Loucy (cell line): ENCODE measurements at regions not wholly inside any gene's neighbourhood (a gene's known extent, or its start where the extent isn't known, plus 50 kb on each side); places are given as distances from the start of the nearest gene placed in this dataset.

Source experiments
- H2AFZ ChIP-seq: fragments of 200-600 bp; sonication (generic); 2 replicates; pipeline ENCODE4 v1.6.0; 2016; ENCODE audit warnings: antibody characterized with exemption, mild to moderate bottlenecking, low read length, moderate library complexity
- H3F3A ChIP-seq: fragments of 200-600 bp; 2 replicates; pipeline ENCODE4 v1.6.0; 2016; ENCODE audit warnings: antibody characterized with exemption, low read depth, mild to moderate bottlenecking
- H3K27me3 ChIP-seq: fragments of 200-600 bp; sonication (generic); 2 replicates; pipeline ENCODE4 v1.6.1; 2014; ENCODE audit warnings: low read length, mild to moderate bottlenecking; ENCODE audit not compliant: insufficient read depth, poor library complexity, severe bottlenecking
- H3K36me3 ChIP-seq: fragments of 200-600 bp; sonication (generic); 2 replicates; pipeline ENCODE4 v1.6.1; 2016; ENCODE audit warnings: low read length; ENCODE audit not compliant: insufficient read depth
- H3K4me1 ChIP-seq: fragments of 200-600 bp; sonication (generic); 2 replicates; pipeline ENCODE4 v1.5.1; 2014; ENCODE audit warnings: low read length, mild to moderate bottlenecking; ENCODE audit not compliant: insufficient read depth, poor library complexity, severe bottlenecking
- H3K4me2 ChIP-seq: fragments of 200-600 bp; sonication (generic); 2 replicates; pipeline ENCODE4 v1.6.0; 2014; ENCODE audit warnings: antibody characterized with exemption, low read length, low read depth, mild to moderate bottlenecking; ENCODE audit not compliant: poor library complexity, severe bottlenecking
- H3K4me3 ChIP-seq: fragments of 200-600 bp; sonication (generic); 2 replicates; pipeline ENCODE4 v1.5.1; 2014; ENCODE audit warnings: low read length, mild to moderate bottlenecking, mixed read lengths; ENCODE audit not compliant: poor library complexity, severe bottlenecking
- H3K79me2 ChIP-seq: fragments of 200-600 bp; sonication (generic); 2 replicates; pipeline ENCODE4 v1.6.1; 2014; ENCODE audit warnings: low read length; ENCODE audit not compliant: insufficient read depth
- H3K9ac ChIP-seq: fragments of 200-600 bp; sonication (generic); 2 replicates; pipeline ENCODE4 v1.6.0; 2014; ENCODE audit warnings: mild to moderate bottlenecking, low read depth, low read length, moderate library complexity; ENCODE audit not compliant: poor library complexity, severe bottlenecking
- H3K9me2 ChIP-seq: fragments of 200-600 bp; sonication (generic); replicated peaks from 2 replicates; pipeline ENCODE4 v1.6.1; 2016; ENCODE audit warnings: low read depth, low read length, mixed read lengths
- H3K9me3 ChIP-seq: fragments of 200-600 bp; sonication (generic); 2 replicates; pipeline ENCODE4 v1.6.1; 2014; ENCODE audit warnings: mild to moderate bottlenecking, antibody characterized with exemption, low read length, low read depth; ENCODE audit not compliant: insufficient read depth
- H4K20me1 ChIP-seq: fragments of 200-600 bp; sonication (generic); 2 replicates; pipeline ENCODE4 v1.6.0; 2014; ENCODE audit warnings: antibody characterized with exemption, low read length, mild to moderate bottlenecking; ENCODE audit not compliant: insufficient read depth, poor library complexity, severe bottlenecking
- EZH2phosphoT487 ChIP-seq: fragments of 200-600 bp; IDR thresholded peaks from 2 replicates; pipeline ENCODE4 v1.6.1; 2018; ENCODE audit warnings: antibody characterized with exemption, mild to moderate bottlenecking, moderate library complexity, borderline replicate concordance
- TF ChIP-seq, protein P1 (sequence below): fragments of 200-600 bp; sonication (generic); conservative IDR thresholded peaks from 2 replicates; pipeline ENCODE4 v1.5.1; 2014; ENCODE audit warnings: mild to moderate bottlenecking, antibody characterized with exemption, low read length

DNA sequence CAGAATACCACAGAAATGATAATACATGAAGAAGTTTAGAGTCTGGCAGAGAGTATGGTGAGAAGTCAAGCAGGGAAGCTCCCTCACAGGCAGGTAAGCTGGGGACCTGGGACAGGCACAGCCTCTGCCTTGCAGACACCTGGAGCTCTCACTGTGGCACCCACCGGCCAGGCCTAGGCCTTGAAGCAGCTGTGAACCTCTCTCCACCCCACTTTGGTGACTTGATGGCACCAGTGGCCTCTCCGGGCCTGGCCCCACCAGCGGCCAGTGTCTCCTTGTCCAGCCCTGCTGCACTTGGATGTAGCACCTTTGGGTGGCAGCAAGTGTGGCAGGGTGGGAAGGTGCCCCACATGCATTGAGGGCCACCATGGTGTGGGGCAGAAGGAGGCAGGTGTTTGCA lies 330.5 kb downstream of the NPR3 start:
- H3K4me2 ChIP-seq: no peak overlapping the region
- no peaks in the 10 kb centered on the region for H3K4me1 ChIP-seq
- TF ChIP-seq EZH2phosphoT487: no peak
- TF ChIP-seq, protein P1, sequence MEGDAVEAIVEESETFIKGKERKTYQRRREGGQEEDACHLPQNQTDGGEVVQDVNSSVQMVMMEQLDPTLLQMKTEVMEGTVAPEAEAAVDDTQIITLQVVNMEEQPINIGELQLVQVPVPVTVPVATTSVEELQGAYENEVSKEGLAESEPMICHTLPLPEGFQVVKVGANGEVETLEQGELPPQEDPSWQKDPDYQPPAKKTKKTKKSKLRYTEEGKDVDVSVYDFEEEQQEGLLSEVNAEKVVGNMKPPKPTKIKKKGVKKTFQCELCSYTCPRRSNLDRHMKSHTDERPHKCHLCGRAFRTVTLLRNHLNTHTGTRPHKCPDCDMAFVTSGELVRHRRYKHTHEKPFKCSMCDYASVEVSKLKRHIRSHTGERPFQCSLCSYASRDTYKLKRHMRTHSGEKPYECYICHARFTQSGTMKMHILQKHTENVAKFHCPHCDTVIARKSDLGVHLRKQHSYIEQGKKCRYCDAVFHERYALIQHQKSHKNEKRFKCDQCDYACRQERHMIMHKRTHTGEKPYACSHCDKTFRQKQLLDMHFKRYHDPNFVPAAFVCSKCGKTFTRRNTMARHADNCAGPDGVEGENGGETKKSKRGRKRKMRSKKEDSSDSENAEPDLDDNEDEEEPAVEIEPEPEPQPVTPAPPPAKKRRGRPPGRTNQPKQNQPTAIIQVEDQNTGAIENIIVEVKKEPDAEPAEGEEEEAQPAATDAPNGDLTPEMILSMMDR: no peak
- no peak overlapping the region for H3K9ac ChIP-seq
- H3K36me3 ChIP-seq: no peaks in the 10 kb centered on the region
- no peaks in the 10 kb centered on the region for H3K9me2 ChIP-seq
- peaks cover 10% of the 10 kb centered on the region; the same call in 1 of the 2 replicates for H3K9me3 ChIP-seq
- H3K27me3 ChIP-seq: no peaks in the 10 kb centered on the region
- no peak overlapping the region for H2AFZ ChIP-seq
- H3K4me3 ChIP-seq: no peak overlapping the region
- H3F3A ChIP-seq: no peaks in the 10 kb centered on the region
- H4K20me1 ChIP-seq: no peaks in the 10 kb centered on the region
- H3K79me2 ChIP-seq: no peaks in the 10 kb centered on the region

DNA sequence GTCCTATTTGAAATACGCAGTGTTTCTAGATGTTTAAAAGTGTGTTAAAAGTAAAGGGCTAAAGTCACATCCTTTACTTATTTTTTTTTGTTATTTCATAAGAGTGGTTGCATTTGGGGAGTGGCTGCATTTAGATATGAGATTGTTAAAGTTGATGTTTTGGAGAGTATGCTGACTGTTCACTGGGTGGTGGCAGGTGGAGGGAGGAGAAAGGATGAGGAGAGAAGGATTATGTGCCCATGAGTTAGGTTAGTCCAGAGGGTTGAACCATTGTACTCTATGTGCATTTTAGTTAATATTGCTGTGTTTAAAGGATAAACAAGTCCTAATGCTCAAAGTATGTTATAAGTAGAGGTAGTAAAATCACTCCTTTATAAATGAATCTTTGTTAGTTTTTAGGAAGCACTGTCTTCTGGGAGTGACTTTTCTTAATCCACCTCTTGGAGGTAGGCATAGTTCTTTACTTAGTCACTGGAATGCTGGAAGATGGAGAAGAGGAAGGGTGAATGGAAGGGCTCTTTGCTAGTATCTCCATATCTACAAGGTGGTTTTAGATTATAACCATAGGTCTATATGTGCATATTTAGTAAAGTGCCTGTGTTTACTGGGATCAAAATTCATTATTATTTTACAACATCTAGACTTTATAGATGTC lies 332.3 kb downstream of the NPR3 start:
- H4K20me1 ChIP-seq: no peaks in the 10 kb centered on the region
- H3K4me2 ChIP-seq: no peak overlapping the region
- no peak for TF ChIP-seq EZH2phosphoT487
- TF ChIP-seq, protein P1: no peak
- no peaks in the 10 kb centered on the region for H3K9me2 ChIP-seq
- H3K79me2 ChIP-seq: no peaks in the 10 kb centered on the region
- no peaks in the 10 kb centered on the region for H3K4me1 ChIP-seq
- peaks cover 10% of the 10 kb centered on the region; the same call in 1 of the 2 replicates for H3K9me3 ChIP-seq
- no peak overlapping the region for H3K9ac ChIP-seq
- H3K4me3 ChIP-seq: no peak overlapping the region
- no peak overlapping the region for H2AFZ ChIP-seq
- H3F3A ChIP-seq: no peaks in the 10 kb centered on the region
- no peaks in the 10 kb centered on the region for H3K27me3 ChIP-seq
- H3K36me3 ChIP-seq: no peaks in the 10 kb centered on the region

DNA sequence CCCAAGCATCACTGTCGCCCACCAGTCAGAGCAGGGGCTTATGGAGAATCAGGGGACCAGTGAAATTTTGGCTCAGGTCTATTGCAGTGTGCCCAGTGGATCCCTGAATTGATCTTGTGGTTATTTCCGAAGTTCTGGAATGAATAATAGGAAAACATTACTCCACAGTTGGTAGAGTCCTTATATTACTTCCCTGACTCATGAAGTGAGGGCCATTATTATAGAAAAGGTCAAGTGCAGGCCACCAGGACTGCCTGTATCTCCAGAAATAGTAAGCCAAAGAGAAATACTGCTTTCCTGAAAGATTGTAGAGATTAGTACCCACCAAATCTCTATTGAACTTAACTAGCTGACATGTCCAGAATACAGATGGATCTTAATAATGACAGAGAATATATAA lies 335.0 kb downstream of the NPR3 start:
- H3K36me3 ChIP-seq: no peaks in the 10 kb centered on the region
- no peaks in the 10 kb centered on the region for H3K9me2 ChIP-seq
- no peaks in the 10 kb centered on the region for H3K4me1 ChIP-seq
- no peaks in the 10 kb centered on the region for H3K27me3 ChIP-seq
- H2AFZ ChIP-seq: no peak overlapping the region
- no peak overlapping the region for H3K4me3 ChIP-seq
- no peak overlapping the region for H3K9ac ChIP-seq
- no peaks in the 10 kb centered on the region for H3K79me2 ChIP-seq
- H3K4me2 ChIP-seq: no peak overlapping the region
- H3F3A ChIP-seq: no peaks in the 10 kb centered on the region
- no peak for TF ChIP-seq EZH2phosphoT487
- TF ChIP-seq, protein P1: no peak
- H4K20me1 ChIP-seq: no peaks in the 10 kb centered on the region
- peaks cover 4% of the 10 kb centered on the region; the same call in 1 of the 2 replicates for H3K9me3 ChIP-seq
